GM10266 (cell line): ENCODE measurements at regions not wholly inside any gene's neighbourhood (a gene's known extent, or its start where the extent isn't known, plus 50 kb on each side); places are given as distances from the start of the nearest gene placed in this dataset.

Source experiments
- DNase-seq: peaks from one replicate; pipeline ENCODE4 v3.0.0; 2012; ENCODE audit errors: extremely low spot score
- CTCF ChIP-seq: IDR thresholded peaks from 2 replicates; pipeline ENCODE4 v1.5.1; 2012; ENCODE audit warnings: mild to moderate bottlenecking, low read depth; ENCODE audit not compliant: control insufficient read depth, insufficient read depth; ENCODE audit errors: missing control alignments

DNA sequence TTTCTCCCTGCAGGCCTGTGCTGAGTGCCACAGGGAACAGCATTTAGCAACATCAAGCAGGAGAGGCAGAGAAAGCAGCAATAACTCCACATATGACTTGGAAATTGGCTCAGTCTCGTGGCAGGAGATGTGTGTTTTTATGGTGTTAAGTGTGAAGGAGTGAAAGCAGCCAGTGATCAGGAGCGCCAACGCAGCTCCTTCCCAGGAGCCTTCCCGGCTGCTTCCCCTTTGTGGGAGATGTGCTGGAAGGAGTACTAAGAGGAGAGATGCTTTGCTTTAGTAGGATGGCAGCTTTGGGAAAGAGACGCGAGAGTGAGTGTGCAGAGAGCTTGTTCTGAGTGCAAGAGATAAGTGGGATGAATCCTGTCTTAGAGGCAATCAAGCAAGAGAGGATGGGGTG is 54.7 kb upstream of the KIRREL3 start:
- DNase-seq: no peak
- no peak for TF ChIP-seq CTCF

GRCh38 chr11:127054153-127054552 is 53.6 kb upstream of the KIRREL3 start:
- TF ChIP-seq CTCF: no peak
- no peak for DNase-seq

- DNase-seq: no peak
- TF ChIP-seq CTCF: no peak
Observed at GRCh38 chr11:127052404-127052803, 51.8 kb upstream of the KIRREL3 start.
